Left renal cortex interstitium (tissue), 4 donors: ENCODE measurements at regions not wholly inside any gene's neighbourhood (a gene's known extent, or its start where the extent isn't known, plus 50 kb on each side); places are given as distances from the start of the nearest gene placed in this dataset.
"Not testable (repeated sequence)": the region's sequence is repeated elsewhere in the genome, so short reads cannot be mapped to it uniquely, and the experiment has no call there.

Experiments used
- DNase-seq, 4 donors: peaks; one replicate each; pipeline ENCODE4 v3.0.0-alpha.2; 2013; ENCODE audit warnings: low read depth in 4 of 4, low spot score in 2 of 4, missing footprints in 1 of 4

DNA sequence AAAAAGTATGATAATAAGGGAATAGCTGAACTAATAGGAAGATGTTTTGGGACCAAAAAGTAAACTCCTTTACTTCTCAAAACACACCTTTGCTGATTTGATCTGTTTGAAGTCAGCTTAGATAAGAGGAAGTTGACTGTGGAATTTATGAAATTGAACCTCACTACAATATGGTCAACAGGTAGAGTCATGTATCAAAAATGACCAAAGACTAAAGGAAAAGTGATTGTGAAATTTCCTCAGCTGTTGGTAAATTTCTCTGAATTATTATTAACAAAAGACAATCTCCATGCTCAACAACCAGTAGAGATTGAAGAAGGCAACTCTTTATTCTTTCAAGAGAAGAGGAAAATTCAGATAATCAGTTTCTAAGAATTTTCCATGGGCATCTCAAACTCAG lies 826.5 kb downstream of the KCNA4 start:
- DNase-seq, result no peak

DNA sequence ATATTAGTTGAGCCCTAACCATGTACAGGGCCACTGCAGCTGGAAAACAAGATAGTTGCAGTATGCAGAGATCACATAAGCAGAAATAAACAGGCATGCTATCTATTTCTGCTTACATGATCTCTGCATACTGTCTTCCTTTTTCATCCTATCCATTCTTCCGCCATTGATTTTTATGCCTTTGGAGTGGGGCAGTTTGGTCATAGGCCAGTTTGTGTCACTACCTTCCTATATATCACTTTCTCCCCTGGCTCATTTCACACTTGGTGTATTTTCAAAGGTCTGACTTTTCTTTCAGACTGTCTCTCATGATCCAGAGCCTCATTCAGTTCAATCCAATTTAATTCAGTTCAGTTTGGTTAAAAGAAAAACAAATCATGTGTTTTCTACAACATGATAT lies 829.6 kb downstream of the KCNA4 start:
- peak in 3 of 4 donors; percentile 9 to 16 (median 9) for DNase-seq

DNA sequence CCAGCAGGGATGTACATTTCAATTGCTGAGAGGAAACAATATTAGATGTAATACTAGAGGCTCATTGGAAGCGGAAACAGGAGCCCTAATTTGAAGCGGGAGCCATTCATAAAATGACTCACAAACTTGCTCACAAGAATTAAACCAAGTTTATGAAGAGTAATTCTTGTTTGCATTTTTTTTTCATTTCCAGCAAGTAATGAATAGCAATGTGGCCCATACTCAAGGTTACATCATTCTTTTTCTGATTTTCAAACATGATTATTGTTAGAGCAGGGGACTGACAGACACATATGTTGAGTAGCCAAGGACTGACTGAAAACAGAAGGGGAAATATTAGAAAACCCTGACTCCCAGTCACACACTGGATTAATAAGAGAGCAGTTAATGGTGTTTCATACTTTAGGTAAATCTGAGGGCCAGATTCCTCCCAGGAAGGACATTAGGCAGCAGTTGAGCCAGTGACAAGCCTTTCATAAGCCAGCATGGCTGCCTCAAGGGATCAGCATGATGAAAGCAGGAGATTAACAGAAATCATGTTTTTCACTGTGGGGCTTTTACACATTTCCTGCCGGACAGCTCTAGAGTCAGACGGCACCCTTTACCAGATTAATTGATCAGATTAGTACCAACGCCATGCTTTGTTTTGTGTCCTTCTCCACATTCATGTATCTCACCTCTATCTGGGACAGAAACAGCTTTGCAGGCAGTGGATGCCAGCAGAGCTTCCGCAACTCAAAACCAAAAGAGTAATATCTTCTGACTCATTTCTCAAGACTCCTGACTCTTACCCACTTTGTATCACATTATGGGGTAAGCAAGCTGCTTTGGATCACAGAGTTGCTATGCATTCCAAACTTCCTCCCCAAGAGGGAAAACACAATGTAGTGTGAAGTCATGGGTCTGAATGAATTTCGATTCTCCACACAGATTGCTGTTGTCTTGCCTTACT lies 831.6 kb downstream of the KCNA4 start:
- no peak for DNase-seq

- DNase-seq, result no peak
These were observed 833.5 kb downstream of the KCNA4 start for GRCh38 chr11:29183301-29183700.

- no peak for DNase-seq
These were observed 843.2 kb downstream of the KCNA4 start for GRCh38 chr11:29173660-29174062.

DNA sequence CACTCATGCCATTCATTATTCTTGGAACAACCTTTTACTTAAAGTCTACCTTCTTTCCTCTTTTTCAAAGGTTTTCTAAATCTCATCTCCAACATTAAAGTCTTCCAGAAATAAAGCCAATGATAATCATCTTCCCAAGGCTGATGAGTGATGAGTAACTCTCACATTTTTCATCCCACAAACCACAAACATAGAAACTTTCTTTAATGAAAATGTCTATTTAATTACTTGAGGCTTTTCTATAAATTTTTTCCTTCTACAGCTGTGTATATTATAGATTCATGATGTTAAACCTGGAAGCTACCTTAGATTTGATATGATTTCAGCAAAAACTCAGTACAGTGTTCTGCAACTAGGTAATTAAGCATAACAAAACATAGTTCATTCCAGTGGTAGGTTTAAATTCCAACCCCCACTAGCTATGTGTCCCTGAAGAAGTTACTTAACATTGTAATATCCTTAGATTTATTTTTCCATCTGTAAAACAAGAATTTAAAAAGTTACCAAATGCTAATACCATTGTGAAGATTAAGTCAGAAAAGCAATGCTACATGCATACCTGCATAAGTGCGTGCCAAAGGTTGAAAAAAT lies 845.4 kb downstream of the KCNA4 start:
- no peak for DNase-seq

DNA sequence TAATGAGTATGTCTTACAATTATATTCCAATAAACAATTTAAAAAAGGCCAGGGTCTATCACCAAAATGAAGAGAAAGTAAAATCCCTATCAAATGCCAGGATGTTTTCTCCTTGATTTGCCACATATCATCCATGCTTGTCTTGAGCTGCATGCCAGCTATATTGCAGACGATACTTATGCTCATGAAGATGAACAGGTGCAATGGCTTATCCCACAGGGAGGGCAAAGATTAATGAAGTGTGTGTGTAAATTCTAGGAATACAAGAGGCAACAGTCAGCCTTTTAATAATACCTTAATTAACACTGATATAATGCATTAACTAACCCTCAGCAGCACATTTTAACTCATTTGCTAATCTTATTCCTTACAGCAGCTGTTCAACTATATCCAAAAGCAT lies 850.5 kb downstream of the KCNA4 start:
- DNase-seq, result no peak

DNA sequence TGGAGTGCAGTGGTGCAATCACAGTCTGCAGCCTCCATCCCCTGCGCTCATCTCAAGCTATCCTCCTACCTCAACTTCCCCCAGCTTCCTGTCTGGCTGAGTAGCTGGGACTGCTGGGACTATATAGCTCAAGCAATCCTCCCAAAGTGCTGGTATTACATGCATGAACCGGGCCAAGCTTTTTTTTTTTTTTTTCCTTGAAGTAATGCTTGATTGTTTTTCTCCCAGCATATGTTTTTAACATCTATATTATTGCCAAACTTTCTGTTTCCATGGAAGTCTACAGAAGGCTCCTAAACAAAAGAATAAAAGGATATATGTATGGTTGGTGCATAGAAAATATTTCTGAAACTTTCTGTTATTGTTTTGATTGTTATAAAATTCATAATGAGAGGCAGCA lies 853.6 kb downstream of the KCNA4 start:
- no peak for DNase-seq

DNA sequence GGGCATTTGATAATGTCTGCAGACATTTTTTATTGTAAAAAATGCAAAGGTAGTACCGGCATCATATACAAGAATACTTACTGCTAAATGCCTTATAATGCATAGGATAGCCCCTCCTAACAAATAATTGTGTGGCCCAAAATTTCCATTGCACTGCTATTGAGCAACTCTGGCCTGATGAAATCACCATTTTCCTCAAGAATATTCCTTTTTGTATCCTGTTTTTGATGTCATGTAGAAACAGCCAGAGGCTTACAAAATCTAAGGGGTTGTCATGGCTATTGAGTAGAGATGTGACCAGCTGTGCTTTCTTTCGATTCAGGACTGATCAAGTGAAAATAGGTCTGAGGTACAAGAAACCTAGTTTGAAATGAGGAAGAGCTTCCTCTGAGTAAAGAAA lies 854.3 kb downstream of the KCNA4 start:
- DNase-seq, result no peak

DNA sequence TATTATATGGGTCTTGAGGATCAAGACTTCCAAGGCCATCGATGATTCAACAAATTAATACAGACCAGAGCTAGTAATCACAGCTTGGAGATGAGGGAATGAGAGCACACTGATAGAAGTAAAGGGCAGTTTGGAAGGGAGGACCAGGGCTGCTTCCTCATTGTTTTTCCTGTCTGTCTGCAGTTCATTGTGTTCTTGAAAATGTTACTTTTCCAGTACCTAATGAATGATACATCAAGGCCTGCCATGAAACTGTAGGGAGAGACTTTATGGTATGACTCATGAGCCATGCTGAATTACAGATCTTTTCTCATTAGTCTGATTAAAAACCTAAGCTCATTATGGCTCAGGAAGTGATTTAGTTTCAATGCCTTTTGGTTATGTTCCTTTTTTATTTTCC lies 855.6 kb downstream of the KCNA4 start:
- DNase-seq, result no peak

DNA sequence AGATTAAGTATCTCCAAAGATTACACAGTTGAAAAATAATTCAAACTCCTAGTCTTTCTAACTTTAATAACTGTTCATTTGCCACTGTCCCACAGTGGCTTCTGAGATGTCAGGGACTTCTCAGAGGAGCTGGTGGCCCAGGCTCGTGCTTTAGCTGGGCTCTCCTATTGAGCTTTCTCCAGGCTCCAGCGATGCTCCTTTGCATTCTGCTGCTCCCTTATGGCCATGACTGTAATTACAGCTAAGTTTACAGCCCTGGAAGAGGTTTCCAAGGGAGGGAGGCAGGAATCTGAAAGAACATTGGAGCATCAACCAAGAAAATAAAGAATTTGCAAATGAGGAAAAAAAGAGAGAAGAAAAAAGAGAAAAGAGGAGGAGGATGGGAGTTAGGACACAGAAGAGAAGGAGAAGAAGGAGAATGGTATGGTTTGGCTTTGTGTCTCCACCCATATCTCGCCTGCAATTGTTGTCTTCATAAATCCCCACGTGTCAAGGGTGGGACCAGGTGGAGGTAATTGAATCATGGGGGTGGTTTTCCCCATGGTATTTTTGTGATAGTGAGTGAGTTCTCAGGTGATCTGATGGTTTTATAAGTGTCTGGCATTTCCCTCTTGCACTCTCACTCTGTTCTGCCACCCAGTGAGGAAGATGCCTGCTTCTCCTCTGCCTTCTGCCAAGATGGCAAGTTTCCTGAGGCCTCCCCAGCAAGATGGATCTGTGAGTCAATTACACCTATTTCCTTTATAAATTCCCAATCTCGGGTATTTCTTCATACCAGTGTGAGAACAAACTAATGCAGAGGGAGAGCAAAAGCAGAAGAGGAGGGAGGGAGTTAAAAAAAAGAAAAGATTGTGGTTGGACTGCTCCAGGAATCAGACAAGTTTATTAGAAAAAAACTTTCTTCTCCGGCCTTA lies 857.0 kb downstream of the KCNA4 start:
- DNase-seq, result peak; percentile 1 to 41 (median 12)

- DNase-seq, result no peak
These were observed 863.8 kb downstream of the KCNA4 start for GRCh38 chr11:29153078-29153477.

DNA sequence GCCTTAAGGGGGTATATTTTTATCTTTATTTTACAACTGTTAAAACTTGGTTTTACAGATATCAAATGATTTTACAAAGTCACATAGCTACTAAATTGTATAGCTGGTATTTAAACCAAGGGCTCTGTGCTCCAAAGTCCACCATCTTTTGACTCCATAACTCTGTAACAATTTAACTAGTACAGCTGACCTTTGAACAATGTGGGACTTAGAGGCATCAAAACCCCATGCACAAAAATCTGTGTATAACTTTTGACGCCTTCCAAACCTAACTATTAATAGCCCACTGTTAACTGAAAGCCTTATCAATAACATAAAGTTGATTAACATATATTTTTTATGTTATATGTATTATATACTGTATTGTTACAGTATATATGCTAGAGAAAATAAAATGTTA lies 874.3 kb downstream of the KCNA4 start:
- DNase-seq, result not testable (repeated sequence)

DNA sequence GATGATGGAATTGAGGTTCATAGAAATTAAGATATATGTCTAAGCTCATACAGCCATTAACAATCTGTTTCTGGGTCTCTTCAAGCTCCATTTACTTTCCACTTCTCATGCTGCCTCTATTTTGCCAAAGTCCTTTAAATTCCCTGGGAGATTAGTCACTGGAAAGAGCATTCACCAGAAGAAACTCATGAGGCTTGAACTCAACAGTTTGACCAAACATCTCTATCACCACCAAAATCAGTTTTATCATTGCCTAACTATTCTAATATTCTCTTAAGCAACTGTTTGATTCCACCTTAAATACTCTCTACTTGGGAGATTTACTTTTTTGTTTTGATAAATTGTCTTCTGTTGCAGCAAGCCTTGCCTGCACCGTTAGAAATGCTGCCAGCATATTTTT lies 881.3 kb downstream of the KCNA4 start:
- DNase-seq, result no peak

DNA sequence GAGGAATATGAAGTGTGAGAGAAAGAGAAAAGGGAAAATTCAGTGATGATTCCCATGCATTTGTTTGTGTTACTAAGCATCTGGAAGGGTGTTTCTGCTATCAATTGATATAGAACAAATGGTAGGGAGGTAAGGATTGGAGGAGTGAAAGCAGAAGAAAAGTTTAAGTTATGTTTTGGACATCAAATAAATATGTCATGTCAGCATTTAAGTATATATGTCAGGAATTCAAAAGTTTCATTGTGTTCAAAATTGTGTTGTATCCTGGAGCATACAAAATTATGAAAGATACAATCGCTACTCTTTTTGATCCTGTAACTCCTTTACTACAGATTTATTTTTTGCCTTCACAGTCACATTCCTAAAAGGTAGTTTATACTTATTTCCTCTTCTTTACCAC lies 885.8 kb downstream of the KCNA4 start:
- DNase-seq, result no peak

GRCh38 chr11:29129844-29130243 lies 887.0 kb downstream of the KCNA4 start:
- no peak for DNase-seq

- peak in 2 of 4 donors; percentile 10 to 20 for DNase-seq
These were observed 889.4 kb downstream of the KCNA4 start for GRCh38 chr11:29127461-29127860.

GRCh38 chr11:29125606-29126005 lies 891.2 kb downstream of the KCNA4 start:
- no peak for DNase-seq

GRCh38 chr11:29124470-29124869 lies 892.4 kb downstream of the KCNA4 start:
- DNase-seq, result no peak

GRCh38 chr11:29119707-29120618 lies 896.9 kb downstream of the KCNA4 start:
- peak in 1 of 4 donors; percentile 5 for DNase-seq
